ENCODE measurements at regions not wholly inside any gene's neighbourhood (a gene's known extent, or its start where the extent isn't known, plus 50 kb on each side); places are given as distances from the start of the nearest gene placed in this dataset.

DNA sequence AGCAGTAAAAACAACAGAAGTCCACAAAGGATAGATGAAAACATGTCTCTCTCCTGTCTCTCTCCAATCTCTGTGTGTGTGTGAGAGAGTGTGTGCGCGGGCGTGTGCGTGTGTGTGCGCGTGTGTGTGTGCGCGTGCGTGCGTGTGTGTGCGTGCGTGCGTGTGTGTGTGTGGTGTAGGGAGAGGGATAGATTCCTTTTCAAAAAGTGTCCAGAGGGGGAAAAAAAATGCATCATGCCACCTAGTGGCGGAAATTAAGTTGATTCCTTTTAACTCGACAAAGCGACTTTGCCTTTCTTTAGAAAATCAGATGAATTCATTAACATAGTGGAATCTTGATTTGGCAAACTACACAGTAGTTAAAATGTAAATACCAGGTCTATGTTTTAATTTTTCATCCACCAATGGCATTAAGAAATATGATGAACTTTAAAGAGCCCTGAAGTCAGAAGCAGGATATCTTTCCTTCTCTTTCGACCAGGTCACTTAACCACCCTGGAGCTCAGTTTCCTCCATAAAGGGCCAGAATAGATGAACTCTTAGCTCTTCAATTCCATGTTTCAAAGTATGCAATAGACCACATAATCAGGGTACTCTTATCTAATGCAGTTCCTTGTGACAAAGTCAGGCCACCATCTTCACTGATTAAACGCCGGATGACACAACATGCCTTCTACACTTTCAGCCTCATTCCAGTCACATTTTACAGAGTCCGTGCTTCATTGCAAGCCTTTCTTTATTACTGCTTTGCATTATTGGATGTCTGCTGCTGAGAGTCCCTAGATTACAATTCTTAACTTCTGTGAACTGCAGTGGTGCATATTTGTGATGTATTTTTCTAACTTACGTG, 162.8 kb downstream of the FBXO8 start:
- peak; percentile 89 for DNase-seq

DNA sequence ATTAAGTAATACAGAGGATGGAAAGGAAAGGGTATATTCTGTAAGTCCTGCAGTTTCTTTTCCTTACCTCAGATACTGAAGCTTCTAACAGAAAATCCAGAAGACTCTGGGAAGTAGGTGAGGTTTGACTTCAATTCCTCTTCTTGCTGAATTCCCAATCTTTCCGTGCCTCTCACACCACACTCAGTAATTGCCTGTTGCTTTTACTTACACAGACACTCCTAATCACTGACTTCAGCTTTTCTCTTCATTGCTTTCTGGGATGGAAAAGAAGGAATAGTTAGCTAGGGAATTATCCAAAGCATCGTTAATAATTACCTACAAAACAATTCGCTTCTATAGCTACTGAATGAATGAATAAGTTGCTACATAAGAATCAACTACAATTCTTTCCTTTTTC, 163.6 kb downstream of the FBXO8 start:
- no peak for DNase-seq

DNA sequence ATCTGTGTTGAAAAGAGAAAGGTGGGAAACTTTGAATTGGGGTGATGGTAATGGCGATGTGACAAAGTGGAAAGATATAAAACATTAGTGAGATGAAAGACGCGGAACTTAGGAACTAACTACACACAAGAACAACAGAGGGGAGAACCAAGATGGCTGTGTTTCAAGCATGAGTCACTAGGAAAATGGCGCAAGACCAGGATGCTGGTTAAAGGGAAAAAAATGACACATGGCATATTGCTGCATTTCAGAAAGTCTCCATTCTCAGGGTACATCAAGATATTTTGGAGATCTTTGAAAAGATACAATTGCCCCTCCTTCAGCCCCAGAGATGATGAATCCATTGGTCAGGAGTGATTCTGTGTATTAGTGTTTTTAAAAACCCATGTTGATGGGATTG, 164.4 kb downstream of the FBXO8 start:
- no peak for DNase-seq

DNA sequence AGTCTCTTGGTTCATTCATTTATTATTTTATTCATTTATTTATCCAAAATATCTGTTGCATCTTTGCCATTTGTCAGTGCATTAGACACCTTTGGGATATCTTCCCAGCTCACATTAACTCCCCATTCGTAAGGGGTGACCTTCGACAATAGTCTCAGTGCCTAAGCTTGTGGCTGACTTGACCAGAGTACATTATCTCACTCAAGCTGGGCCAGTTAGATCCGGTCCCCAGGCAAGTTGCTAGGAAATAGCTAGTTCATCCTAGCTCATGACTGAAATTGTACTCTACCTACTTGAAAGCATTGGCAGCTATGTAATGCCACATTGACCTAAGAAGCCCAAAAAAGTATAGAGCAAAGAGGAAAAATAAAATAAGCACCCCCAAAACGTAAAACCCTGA, 165.3 kb downstream of the FBXO8 start:
- DNase-seq: peak; percentile 43

DNA sequence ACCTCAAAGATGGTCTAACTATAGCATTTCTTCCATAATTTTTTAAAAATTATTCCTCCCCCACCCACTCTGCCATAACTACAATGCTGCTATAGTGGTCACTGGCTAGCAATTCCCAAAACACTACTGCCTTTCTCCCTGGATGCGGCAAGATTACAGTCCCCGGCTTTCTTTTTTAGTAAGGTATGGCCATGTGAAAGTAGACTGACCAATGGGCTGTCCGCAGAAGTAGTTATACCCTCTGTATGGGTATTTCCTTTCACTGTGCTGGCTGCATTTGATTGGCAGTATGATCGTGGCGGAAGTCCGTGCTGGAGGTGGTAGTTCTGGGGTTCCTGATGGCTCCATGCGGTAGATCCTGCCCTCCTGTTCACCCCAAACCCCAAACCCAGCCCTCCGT, 166.0 kb downstream of the FBXO8 start:
- no peak for DNase-seq

DNA sequence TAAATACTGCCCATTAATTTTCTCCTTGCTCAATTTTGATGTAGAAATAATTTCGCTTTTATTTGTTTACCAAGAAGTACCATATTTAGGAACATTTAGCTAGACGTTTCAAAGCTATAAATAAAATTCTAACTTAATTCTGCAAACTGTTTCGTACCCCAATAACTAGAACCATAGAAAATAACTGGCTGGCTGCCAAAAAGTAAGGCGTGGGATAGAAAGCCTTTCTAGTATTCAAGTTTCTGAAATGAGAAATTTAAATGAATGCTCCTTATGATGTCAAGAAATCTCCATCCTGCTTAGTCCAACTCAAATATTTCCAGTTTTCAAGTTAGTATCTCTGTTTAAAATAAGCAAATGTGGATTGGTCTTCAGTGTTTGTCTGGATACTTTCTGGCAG, 167.4 kb downstream of the FBXO8 start:
- no peak for DNase-seq

DNA sequence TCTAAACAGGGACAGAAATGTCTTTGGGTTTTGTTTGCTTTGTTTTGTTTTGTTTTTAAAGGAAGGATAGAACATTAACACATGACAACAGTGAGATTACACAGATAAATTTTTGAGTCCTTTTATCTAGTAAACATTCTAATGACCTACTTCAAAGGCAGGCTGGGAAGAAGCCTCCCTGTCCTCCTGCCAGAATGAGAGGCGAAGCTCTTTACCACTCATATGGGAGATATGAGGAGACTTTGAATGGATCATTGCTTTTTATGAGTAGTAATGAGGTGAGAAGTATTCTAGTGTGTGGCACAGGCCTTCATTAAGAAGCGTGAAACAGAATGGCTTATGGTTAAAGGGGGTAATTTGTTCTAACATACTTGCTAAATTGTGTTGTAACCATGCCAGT, 172.0 kb downstream of the FBXO8 start:
- no peak for DNase-seq

DNA sequence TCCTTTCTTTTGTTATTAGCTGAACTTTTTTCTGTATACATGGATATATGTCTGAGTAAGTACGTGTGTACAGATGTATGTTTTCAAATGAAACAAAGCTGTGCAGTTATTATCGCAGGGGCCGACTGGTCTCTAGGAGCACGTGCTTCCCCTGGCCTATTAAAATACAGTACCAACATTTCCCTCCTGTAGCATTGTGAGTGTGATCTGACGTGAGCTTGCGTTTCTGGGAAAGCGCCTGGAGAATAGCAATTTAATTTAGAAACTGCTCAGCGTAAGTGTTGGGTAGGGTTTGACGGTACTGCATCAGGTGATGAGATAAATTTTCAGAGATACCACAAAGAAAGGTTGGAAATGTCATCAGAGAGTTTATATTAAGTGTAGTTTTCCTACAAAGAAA, 173.3 kb downstream of the FBXO8 start:
- DNase-seq: no peak

DNA sequence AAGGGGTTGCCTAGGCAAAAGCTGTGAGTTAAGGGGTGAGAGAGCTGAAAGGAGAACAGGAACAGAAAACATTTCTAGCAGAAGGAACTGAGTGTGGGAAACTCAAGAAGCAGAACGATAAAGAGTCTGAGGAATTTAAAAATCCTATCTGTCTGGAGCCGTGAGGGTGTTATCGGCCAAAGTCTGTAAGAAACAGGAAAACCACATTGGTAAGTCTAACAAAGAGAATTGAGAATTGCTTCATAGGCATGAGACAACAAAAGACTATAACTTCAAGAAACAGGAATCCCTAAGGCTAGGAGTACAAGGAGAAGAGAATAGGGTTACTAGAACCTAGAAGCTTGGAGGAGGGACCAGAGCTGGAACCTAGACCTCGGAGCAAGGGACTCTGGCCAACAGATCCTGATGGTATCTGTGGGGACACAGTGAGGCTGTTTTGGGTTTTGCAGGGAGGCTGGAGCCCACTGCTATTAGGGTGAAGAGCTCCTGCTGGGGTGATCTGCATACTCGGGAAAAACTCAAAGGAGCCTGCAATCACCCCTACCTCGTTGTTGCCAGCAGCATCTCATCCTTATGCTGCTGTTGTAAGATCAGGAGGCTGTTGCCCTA, 175.6 kb downstream of the FBXO8 start:
- peak; percentile 88 for DNase-seq

DNA sequence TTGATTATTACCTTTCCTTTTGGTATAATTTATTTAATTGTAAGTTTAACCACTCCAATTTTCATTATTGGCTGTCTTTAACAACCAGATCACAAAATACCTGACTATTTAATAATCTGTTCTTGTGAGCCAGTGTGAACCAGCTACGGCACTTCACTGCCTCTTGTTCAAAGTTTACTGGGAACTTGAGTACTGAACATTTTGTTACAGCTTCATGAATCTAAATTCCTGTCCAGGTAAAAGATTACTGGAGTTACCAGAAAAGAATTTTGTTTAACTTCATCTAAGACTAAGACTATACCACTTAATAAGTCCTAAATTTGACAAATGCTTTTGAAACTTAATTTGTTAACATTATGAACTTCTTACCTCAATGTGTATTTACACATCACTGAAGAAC, 178.3 kb downstream of the FBXO8 start:
- no peak for DNase-seq

DNA sequence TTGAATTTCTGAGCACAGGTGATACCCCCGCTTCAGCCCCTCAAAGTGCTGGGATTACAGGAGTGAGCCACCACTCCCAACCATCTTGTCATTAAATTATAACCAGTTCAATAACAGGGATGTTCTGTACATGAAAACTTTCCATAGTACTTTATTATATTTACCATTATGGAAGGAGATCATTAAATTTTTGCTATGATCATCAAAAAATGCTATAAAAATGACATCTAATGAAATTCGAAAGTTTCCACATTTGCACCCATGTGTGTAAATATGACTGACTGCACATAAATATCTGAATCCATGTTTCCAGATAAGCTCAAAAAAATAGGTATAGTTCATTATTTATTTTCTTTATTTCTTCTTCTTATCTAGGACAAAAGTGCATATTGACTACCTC, 182.6 kb downstream of the FBXO8 start:
- DNase-seq: no peak

DNA sequence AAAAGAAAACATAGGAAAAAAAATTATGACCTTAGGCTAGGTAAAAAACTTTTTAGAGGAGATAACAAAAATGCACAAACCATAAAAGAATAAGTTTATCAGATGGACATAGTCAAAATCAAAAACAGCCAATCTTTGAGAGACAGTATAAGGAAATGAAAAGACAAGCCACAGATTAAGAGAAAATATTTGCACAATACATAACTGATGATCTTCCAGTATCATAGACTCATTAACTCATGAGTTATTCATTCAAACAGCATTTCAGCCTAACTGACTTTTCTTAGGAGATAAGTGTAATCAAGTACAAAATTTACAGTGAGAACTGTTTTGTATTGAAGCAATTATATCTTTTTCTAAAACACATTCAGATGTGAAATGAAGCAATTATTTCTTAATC, 183.8 kb downstream of the FBXO8 start:
- DNase-seq: no peak

DNA sequence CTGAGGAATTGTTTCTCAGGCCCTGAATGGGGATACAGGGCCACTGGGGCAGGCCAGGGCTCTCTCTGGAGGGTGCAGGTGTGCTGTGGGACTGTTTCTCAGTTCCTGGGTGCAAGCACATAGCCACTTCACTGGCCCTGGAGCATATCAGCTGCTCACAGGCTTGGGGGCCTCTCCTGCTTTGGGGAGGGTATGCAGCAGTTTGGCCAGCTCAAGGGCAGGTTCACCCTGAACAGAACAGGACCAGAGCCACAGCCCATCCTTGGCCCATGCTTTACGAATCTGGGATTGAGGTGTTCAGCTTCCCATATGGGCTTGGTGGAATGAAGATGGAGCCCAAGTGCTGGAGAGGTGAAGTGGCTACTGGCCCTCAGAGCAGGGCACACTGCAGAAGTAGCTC, 186.5 kb downstream of the FBXO8 start:
- no peak for DNase-seq

DNA sequence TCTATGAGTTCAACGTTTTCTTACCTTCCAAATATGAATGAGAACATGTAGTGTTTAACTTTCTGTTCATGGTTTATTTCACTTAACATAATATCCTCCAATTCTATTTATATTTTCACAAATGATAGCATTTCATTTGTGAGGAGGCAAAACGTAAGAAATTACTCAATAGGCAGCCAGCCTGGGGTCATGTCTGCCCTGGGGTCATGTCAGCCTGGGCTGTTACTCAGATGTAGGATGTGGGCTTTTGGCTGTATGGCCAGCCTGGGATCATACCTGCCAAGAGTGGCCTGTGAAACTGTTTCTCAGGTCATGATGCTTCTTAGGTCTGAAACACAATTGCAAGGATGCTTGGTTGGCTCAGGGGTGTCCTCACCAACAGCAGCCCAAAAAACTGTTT, 187.0 kb downstream of the FBXO8 start:
- no peak for DNase-seq

DNA sequence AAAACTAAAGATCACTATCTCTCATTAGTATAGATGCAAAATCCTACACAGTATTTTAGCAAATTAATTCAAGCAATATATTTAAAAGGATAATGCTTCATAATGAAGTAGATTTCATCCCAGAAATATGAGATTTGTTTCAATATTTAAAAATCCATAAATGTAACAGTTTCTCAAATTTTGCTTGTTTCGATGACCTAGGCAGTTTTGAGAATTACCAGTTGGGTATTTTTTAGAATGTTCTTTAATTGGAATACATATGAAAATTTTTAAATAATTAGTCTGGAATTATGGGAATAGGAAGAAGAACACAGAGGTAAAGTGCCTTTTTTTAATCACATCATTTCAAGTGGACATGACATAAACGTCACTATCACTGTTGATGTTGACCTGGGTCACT, 192.3 kb downstream of the FBXO8 start:
- no peak for DNase-seq

DNA sequence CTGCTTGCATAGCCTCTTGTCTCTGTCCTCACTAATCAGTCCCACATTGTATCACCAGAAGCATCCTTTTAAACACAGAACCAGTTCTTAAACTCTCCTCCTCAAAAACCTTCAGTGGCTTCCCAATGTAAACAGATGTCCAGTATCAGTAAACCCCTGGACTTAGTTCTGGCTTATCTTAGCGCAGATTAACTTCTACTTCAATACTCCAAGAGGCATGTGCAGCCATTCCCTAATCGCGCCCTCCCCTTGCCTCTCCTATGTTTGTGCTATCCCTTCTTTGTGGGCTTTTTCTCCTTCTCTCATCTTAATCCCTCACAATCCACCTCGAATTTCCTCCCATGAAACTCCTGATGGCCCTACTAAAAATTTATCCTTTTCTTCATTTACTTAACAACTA, 193.8 kb downstream of the FBXO8 start:
- DNase-seq: no peak

DNA sequence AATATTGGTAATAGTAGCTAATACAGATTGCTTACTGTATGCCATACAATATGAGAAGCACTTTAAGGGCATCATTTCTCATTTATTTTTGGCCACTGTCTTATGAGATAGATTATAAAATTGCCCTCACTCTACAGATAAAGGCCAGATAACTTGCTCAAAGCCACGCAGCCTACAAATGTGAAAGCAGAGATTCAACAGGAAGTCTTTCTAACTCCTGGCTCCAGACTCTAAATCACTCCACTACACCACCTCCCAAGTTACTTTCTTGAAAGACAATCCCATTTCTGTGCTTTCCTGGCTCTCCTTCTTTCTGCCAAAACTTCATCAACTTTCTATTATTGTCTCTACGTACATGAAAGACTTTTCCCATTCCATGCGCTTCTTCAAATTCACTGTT, 194.7 kb downstream of the FBXO8 start:
- no peak for DNase-seq

DNA sequence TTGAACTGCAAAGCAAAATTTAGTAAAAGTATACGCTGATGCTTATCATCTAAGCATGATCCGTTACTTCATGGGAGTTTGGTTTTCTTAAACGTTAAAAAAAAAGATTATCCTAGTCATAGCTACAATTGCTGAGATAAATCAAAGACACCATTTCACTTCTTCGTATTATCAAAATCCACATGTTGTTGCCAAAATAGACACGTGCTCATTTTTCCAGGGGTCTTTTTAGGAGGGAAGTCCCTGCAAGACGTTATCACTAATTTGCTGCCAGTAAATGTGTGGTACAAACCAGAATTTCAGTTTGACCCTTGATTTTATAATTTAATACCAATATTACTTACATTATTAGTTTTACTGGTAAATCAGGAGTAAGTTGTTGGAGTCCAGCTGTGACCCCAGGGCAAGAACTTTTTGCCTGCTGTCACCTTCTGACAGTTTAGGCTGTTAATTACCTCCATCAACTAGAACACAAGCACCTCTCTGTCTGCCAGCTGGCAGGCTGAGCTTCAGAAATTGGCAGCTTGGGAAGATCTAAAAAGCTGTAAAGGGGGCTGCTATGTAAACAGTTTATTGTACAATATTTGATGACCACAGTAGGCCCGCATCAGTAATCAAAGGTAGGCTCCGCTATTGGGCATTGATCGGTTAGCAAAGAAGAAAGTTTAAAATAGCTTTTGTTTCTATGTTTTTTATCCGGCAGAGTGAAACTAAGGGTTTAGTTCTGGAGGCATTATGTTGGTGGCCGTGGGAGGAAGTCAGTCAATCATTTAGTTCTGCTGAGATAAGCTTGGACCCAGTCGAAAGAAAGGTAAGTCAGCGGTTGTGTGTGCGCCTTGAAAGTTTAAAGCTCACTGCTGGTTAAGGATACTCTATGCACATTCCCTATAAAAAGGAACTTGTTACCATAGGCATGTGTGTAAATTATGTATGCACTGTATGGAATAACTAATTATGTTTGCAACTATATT, 196.4 kb downstream of the FBXO8 start:
- peak; percentile 33 for DNase-seq

DNA sequence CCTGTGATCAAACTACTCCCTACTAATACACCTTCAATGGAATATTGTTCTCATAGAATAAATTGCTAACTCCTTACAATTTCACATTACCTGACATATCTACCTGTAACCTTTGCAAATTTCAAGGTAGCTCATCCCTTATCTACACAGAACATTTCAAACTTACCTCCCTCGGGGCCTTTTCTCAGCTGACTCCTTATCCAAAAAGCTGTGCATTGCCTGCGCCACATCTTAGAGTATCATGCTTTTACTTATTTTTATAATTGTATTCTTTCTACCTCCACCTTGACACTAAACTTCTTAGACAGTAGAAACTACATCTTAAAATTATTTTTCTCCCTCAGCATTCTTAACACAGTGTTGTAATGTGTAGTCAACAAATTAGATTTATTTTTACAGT, 198.5 kb downstream of the FBXO8 start:
- no peak for DNase-seq

DNA sequence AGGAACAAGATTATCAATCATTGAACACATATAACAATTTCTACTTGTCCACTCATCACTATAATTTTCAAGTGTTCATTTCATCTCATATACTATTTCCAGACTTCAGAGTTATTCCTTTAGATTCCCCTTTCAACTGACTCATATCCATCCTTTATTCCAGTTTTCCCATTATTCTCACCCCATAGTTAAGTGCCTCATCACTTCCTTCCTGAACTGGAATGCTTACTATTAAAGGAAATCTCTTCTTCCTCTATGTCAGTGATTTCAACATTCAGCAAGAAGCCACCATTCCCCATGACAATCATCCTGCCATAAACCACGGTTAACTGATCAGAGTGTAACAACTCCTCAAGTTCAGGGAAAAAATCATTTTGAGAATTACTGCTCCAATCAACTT, 198.9 kb downstream of the FBXO8 start:
- DNase-seq: no peak

DNA sequence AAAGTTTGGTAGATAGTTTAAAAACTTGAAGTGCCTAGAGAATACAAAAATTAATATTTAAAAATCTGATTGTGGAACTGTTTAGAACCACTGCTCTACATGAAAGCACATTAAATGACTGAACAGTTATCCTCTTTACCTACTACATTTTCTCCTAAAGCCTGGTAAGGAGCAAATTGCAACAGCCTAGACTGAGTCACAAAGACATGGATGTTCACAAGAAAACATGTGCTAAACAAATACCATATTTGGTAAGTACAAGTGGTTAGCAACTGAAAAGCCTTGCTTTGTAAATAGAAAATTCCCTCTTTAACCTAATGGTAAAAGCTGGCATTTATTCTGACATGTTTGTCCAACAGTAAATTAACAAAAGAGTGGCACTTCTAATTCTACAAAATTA, 203.1 kb downstream of the FBXO8 start:
- no peak for DNase-seq

DNA sequence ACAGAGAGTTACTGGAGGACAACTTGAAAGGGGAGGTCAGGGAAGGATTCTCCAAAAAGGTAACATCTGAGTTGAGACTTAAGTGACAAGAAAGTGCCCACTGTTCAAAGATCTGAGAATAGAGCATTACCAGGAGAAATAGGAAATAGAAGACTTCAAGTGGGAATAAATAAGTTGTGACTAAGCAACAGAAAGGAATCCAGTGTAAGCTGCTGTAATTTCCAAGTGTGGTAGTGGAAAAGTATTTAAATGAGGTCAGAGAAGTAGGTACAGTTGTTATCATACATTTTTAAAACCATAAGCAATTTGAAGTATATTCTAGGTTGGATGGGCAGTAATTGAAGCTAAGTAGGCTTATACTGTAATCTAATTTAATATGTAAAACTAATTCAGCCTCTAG, 211.9 kb downstream of the FBXO8 start:
- no peak for DNase-seq

DNA sequence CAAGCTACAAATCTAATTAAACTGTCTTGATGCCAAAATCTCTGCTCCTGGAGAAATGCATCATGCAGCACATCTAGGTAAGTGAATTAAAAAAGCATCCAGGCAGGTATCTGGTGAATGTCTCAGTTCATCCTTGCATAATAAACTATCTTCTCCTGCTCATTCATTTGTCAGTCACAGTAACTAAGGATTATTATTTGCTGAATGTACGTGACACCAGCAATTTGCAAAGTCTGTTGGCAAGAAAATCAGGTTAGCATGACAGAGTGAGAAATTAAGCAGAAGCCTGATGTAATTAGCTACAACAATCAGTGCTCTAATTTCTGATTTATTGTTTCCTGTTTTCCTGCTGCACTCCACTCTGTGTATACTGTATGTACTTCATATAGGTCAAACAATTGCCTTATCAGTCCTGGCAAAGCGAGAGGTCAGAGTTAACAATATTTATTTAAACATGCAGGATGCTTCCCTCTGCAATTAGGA, 213.6 kb downstream of the FBXO8 start:
- no peak for DNase-seq
